DND-41 (cell line): ENCODE measurements at regions not wholly inside any gene's neighbourhood (a gene's known extent, or its start where the extent isn't known, plus 50 kb on each side); places are given as distances from the start of the nearest gene placed in this dataset.

Experiments used
- CTCF ChIP-seq: IDR thresholded peaks from 2 replicates; pipeline ENCODE4 v1.5.1; 2012; ENCODE audit warnings: borderline replicate concordance, low read length, moderate library complexity, mild to moderate bottlenecking; ENCODE audit not compliant: poor library complexity, severe bottlenecking; ENCODE audit errors: extremely low read depth
- EZH2 ChIP-seq: IDR thresholded peaks from 3 replicates; pipeline ENCODE4 v1.6.1; 2012; ENCODE audit warnings: borderline replicate concordance, low read depth, mild to moderate bottlenecking, moderate library complexity, low read length, inconsistent platforms; ENCODE audit not compliant: severe bottlenecking

- TF ChIP-seq EZH2 (no peak), CTCF (no peak)
Observed at GRCh38 chr1:219100059-219100458, 73.6 kb upstream of the LYPLAL1 start.
